Loucy (cell line): ENCODE measurements at regions not wholly inside any gene's neighbourhood (a gene's known extent, or its start where the extent isn't known, plus 50 kb on each side); places are given as distances from the start of the nearest gene placed in this dataset.

Experiments
- H2AFZ ChIP-seq: fragments of 200-600 bp; sonication (generic); 2 replicates; pipeline ENCODE4 v1.6.0; 2016; ENCODE audit warnings: antibody characterized with exemption, mild to moderate bottlenecking, low read length, moderate library complexity
- H3F3A ChIP-seq: fragments of 200-600 bp; 2 replicates; pipeline ENCODE4 v1.6.0; 2016; ENCODE audit warnings: antibody characterized with exemption, low read depth, mild to moderate bottlenecking
- H3K27me3 ChIP-seq: fragments of 200-600 bp; sonication (generic); 2 replicates; pipeline ENCODE4 v1.6.1; 2014; ENCODE audit warnings: low read length, mild to moderate bottlenecking; ENCODE audit not compliant: insufficient read depth, poor library complexity, severe bottlenecking
- H3K36me3 ChIP-seq: fragments of 200-600 bp; sonication (generic); 2 replicates; pipeline ENCODE4 v1.6.1; 2016; ENCODE audit warnings: low read length; ENCODE audit not compliant: insufficient read depth
- H3K4me1 ChIP-seq: fragments of 200-600 bp; sonication (generic); 2 replicates; pipeline ENCODE4 v1.5.1; 2014; ENCODE audit warnings: low read length, mild to moderate bottlenecking; ENCODE audit not compliant: insufficient read depth, poor library complexity, severe bottlenecking
- H3K4me2 ChIP-seq: fragments of 200-600 bp; sonication (generic); 2 replicates; pipeline ENCODE4 v1.6.0; 2014; ENCODE audit warnings: antibody characterized with exemption, low read length, low read depth, mild to moderate bottlenecking; ENCODE audit not compliant: poor library complexity, severe bottlenecking
- H3K4me3 ChIP-seq: fragments of 200-600 bp; sonication (generic); 2 replicates; pipeline ENCODE4 v1.5.1; 2014; ENCODE audit warnings: low read length, mild to moderate bottlenecking, mixed read lengths; ENCODE audit not compliant: poor library complexity, severe bottlenecking
- H3K79me2 ChIP-seq: fragments of 200-600 bp; sonication (generic); 2 replicates; pipeline ENCODE4 v1.6.1; 2014; ENCODE audit warnings: low read length; ENCODE audit not compliant: insufficient read depth
- H3K9ac ChIP-seq: fragments of 200-600 bp; sonication (generic); 2 replicates; pipeline ENCODE4 v1.6.0; 2014; ENCODE audit warnings: mild to moderate bottlenecking, low read depth, low read length, moderate library complexity; ENCODE audit not compliant: poor library complexity, severe bottlenecking
- H3K9me2 ChIP-seq: fragments of 200-600 bp; sonication (generic); replicated peaks from 2 replicates; pipeline ENCODE4 v1.6.1; 2016; ENCODE audit warnings: low read depth, low read length, mixed read lengths
- H3K9me3 ChIP-seq: fragments of 200-600 bp; sonication (generic); 2 replicates; pipeline ENCODE4 v1.6.1; 2014; ENCODE audit warnings: mild to moderate bottlenecking, antibody characterized with exemption, low read length, low read depth; ENCODE audit not compliant: insufficient read depth
- H4K20me1 ChIP-seq: fragments of 200-600 bp; sonication (generic); 2 replicates; pipeline ENCODE4 v1.6.0; 2014; ENCODE audit warnings: antibody characterized with exemption, low read length, mild to moderate bottlenecking; ENCODE audit not compliant: insufficient read depth, poor library complexity, severe bottlenecking
- EZH2phosphoT487 ChIP-seq: fragments of 200-600 bp; IDR thresholded peaks from 2 replicates; pipeline ENCODE4 v1.6.1; 2018; ENCODE audit warnings: antibody characterized with exemption, mild to moderate bottlenecking, moderate library complexity, borderline replicate concordance
- TF ChIP-seq, protein P1 (sequence below): fragments of 200-600 bp; sonication (generic); conservative IDR thresholded peaks from 2 replicates; pipeline ENCODE4 v1.5.1; 2014; ENCODE audit warnings: mild to moderate bottlenecking, antibody characterized with exemption, low read length

GRCh38 chr3:148601766-148602685 lies 95.7 kb upstream of the AGTR1 start:
- no peaks in the 10 kb centered on the region for H4K20me1 ChIP-seq
- no peak overlapping the region for H2AFZ ChIP-seq
- H3K9me3 ChIP-seq = no peaks in the 10 kb centered on the region
- H3K4me2 ChIP-seq = no peak overlapping the region
- H3K79me2 ChIP-seq = no peaks in the 10 kb centered on the region
- no peak overlapping the region for H3K4me3 ChIP-seq
- H3K9me2 ChIP-seq = no peaks in the 10 kb centered on the region
- no peak overlapping the region for H3K9ac ChIP-seq
- no peaks in the 10 kb centered on the region for H3F3A ChIP-seq
- no peak for TF ChIP-seq EZH2phosphoT487
- TF ChIP-seq, protein P1, sequence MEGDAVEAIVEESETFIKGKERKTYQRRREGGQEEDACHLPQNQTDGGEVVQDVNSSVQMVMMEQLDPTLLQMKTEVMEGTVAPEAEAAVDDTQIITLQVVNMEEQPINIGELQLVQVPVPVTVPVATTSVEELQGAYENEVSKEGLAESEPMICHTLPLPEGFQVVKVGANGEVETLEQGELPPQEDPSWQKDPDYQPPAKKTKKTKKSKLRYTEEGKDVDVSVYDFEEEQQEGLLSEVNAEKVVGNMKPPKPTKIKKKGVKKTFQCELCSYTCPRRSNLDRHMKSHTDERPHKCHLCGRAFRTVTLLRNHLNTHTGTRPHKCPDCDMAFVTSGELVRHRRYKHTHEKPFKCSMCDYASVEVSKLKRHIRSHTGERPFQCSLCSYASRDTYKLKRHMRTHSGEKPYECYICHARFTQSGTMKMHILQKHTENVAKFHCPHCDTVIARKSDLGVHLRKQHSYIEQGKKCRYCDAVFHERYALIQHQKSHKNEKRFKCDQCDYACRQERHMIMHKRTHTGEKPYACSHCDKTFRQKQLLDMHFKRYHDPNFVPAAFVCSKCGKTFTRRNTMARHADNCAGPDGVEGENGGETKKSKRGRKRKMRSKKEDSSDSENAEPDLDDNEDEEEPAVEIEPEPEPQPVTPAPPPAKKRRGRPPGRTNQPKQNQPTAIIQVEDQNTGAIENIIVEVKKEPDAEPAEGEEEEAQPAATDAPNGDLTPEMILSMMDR = no peak
- no peaks in the 10 kb centered on the region for H3K36me3 ChIP-seq
- no peaks in the 10 kb centered on the region for H3K4me1 ChIP-seq
- H3K27me3 ChIP-seq = no peaks in the 10 kb centered on the region

GRCh38 chr3:148604270-148605085 lies 93.2 kb upstream of the AGTR1 start:
- no peak overlapping the region for H3K4me2 ChIP-seq
- TF ChIP-seq, protein P1 = no peak
- TF ChIP-seq EZH2phosphoT487 = no peak
- no peaks in the 10 kb centered on the region for H3F3A ChIP-seq
- H3K9me2 ChIP-seq = no peaks in the 10 kb centered on the region
- H3K36me3 ChIP-seq = no peaks in the 10 kb centered on the region
- H3K79me2 ChIP-seq = no peaks in the 10 kb centered on the region
- no peak overlapping the region for H3K4me3 ChIP-seq
- no peaks in the 10 kb centered on the region for H3K4me1 ChIP-seq
- H3K9me3 ChIP-seq = no peaks in the 10 kb centered on the region
- no peaks in the 10 kb centered on the region for H4K20me1 ChIP-seq
- no peaks in the 10 kb centered on the region for H3K27me3 ChIP-seq
- no peak overlapping the region for H2AFZ ChIP-seq
- H3K9ac ChIP-seq = no peak overlapping the region

DNA sequence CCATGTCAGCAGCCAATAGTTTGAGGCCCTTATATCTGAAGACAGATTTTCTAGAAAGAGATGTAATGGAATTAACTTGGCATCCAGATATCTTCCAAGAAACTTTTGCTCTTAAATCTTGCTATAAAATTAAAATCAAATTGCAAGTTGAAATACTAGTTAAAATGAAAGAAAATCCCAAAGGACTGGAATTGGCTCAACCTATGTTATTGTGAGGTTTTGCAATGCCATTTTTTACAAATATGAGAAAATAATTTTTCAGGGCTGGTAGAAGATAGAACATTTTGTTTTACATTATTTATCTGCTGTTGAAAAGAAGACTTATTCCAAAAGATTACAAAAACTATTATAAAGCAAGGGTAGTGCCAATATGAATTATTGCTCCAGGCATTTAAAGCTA lies 92.2 kb upstream of the AGTR1 start:
- Histone ChIP-seq H3K79me2 (no peaks in the 10 kb centered on the region), H3K4me1 (no peaks in the 10 kb centered on the region), H3K4me3 (no peak overlapping the region), H3K36me3 (no peaks in the 10 kb centered on the region), H3F3A (no peaks in the 10 kb centered on the region), H4K20me1 (no peaks in the 10 kb centered on the region), H3K9me3 (no peaks in the 10 kb centered on the region), H2AFZ (no peak overlapping the region), H3K9ac (no peak overlapping the region), H3K4me2 (no peak overlapping the region), H3K27me3 (no peaks in the 10 kb centered on the region), H3K9me2 (no peaks in the 10 kb centered on the region)
- TF ChIP-seq, protein P1 = no peak
- no peak for TF ChIP-seq EZH2phosphoT487
